ENCODE measurements at regions not wholly inside any gene's neighbourhood (a gene's known extent, or its start where the extent isn't known, plus 50 kb on each side); places are given as distances from the start of the nearest gene placed in this dataset.

- no peak for TF ChIP-seq ZBTB21 (CRISPR knock-in tag; IDR thresholded peaks at IDR 0.05; ENCODE audit: borderline replicate concordance)
- TF ChIP-seq ZNF317 (CRISPR knock-in tag; IDR thresholded peaks at IDR 0.05; ENCODE audit: borderline replicate concordance, low read depth), result no peak
- no peak for TF ChIP-seq ZNF396 (CRISPR knock-in tag; IDR thresholded peaks at IDR 0.05; ENCODE audit: borderline replicate concordance)
- no peak for TF ChIP-seq JUN (CRISPR knock-in tag; IDR thresholded peaks at IDR 0.05)
Measured at GRCh38 chrX:42538405-42538804, 239.6 kb downstream of the PPP1R2C start (continued).

- no peak for DNase-seq (ENCODE audit: low spot score)
Measured at GRCh38 chrX:42536286-42536685, 241.7 kb downstream of the PPP1R2C start.

GRCh38 chrX:42535233-42535632, 242.7 kb downstream of the PPP1R2C start:
- DNase-seq (ENCODE audit: low spot score), result no peak
- Mint-ChIP-seq H3K27ac (no peak overlapping the region), H3K4me1 (no peaks in the 10 kb centered on the region), H3K4me3 (no peak overlapping the region), H3K9me3 (peaks cover 7% of the 10 kb centered on the region), H3K36me3 (no peaks in the 10 kb centered on the region), H3K27me3 (ENCODE audit: low read depth) (no peaks in the 10 kb centered on the region; the same call in 1 of the 2 replicates)
- ATAC-seq, result no peak
- TF ChIP-seq IRF1 (CRISPR knock-in tag; IDR thresholded peaks at IDR 0.05), result no peak
- no peak for TF ChIP-seq TEAD1 (CRISPR knock-in tag; IDR thresholded peaks at IDR 0.05)
- TF ChIP-seq RELA (CRISPR knock-in tag; IDR thresholded peaks at IDR 0.05; ENCODE audit: borderline replicate concordance), result no peak
- TF ChIP-seq ZNF219 (CRISPR knock-in tag; IDR thresholded peaks at IDR 0.05; ENCODE audit: borderline replicate concordance), result no peak
- TF ChIP-seq NFE2L1 (CRISPR knock-in tag; IDR thresholded peaks at IDR 0.05), result no peak
- POLR2A ChIA-PET, result no interaction called here
- CTCF ChIA-PET, result no interaction called here

More at GRCh38 chrX:42536286-42536685, 241.7 kb downstream of the PPP1R2C start:
- CTCF ChIA-PET, result no interaction called here
- no peak overlapping the region for H3K27ac Mint-ChIP-seq
- no peak overlapping the region for H3K4me3 Mint-ChIP-seq
- no peaks in the 10 kb centered on the region for H3K36me3 Mint-ChIP-seq
- ATAC-seq, result no peak
- H3K27me3 Mint-ChIP-seq (ENCODE audit: low read depth), result no peaks in the 10 kb centered on the region; the same call in 1 of the 2 replicates
- POLR2A ChIA-PET, result no interaction called here
- peaks cover 7% of the 10 kb centered on the region for H3K9me3 Mint-ChIP-seq
- no peak for TF ChIP-seq E2F4 (CRISPR knock-in tag; IDR thresholded peaks at IDR 0.05; ENCODE audit: borderline replicate concordance, low read depth)
- no peak for TF ChIP-seq FOXP1 (CRISPR knock-in tag; IDR thresholded peaks at IDR 0.05; ENCODE audit: borderline replicate concordance)
- no peaks in the 10 kb centered on the region for H3K4me1 Mint-ChIP-seq

GRCh38 chrX:42533761-42534160, 244.2 kb downstream of the PPP1R2C start:
- Mint-ChIP-seq H3K4me1 (peaks cover 4% of the 10 kb centered on the region; the same call in 1 of the 2 replicates), H3K27me3 (ENCODE audit: low read depth) (no peaks in the 10 kb centered on the region; the same call in 1 of the 2 replicates), H3K27ac (no peak overlapping the region), H3K36me3 (no peaks in the 10 kb centered on the region), H3K9me3 (peaks cover 7% of the 10 kb centered on the region), H3K4me3 (no peak overlapping the region)
- ChIA-PET CTCF (no interaction called here), POLR2A (no interaction called here)
- ATAC-seq, result no peak
- no peak for DNase-seq (ENCODE audit: low spot score)
- TF ChIP-seq ZNF512 (CRISPR knock-in tag; IDR thresholded peaks at IDR 0.05; ENCODE audit: borderline replicate concordance), result no peak
- no peak for TF ChIP-seq ELF4 (CRISPR knock-in tag; IDR thresholded peaks at IDR 0.05; ENCODE audit: low read depth)
- no peak for TF ChIP-seq TEAD1 (CRISPR knock-in tag; IDR thresholded peaks at IDR 0.05)
- TF ChIP-seq MAX (CRISPR knock-in tag; IDR thresholded peaks at IDR 0.05), result no peak
- TF ChIP-seq ATF6 (CRISPR knock-in tag; IDR thresholded peaks at IDR 0.05), result no peak
- TF ChIP-seq IRF1 (CRISPR knock-in tag; IDR thresholded peaks at IDR 0.05), result no peak
- TF ChIP-seq NFATC4 (CRISPR knock-in tag; IDR thresholded peaks at IDR 0.05), result no peak
- no peak for TF ChIP-seq JAZF1 (CRISPR knock-in tag; IDR thresholded peaks at IDR 0.05)
- TF ChIP-seq ZBTB21 (CRISPR knock-in tag; IDR thresholded peaks at IDR 0.05; ENCODE audit: borderline replicate concordance), result no peak
- no peak for TF ChIP-seq USF1 (CRISPR knock-in tag; IDR thresholded peaks at IDR 0.05)
- TF ChIP-seq NFE2L1 (CRISPR knock-in tag; IDR thresholded peaks at IDR 0.05), result no peak

Measured in WTC11 (cell line).